SK-N-SH (cell line): ENCODE measurements at regions not wholly inside any gene's neighbourhood (a gene's known extent, or its start where the extent isn't known, plus 50 kb on each side); places are given as distances from the start of the nearest gene placed in this dataset.

Experiments used
- CTCF ChIA-PET: fragments of 300-600, 350-600 bp; formaldehyde crosslinking; extraction: SDS; loops from one replicate; lab custom pipeline; 2021; lab: Yijun Ruan, JAX
- POLR2A ChIA-PET: fragments of 350-600 bp; sonication (Branson Sonifier 250); formaldehyde crosslinking; extraction: SDS; loops from one replicate; lab custom pipeline; 2020; ENCODE audit warnings: antibody characterized with exemption, inconsistent platforms; lab: Yijun Ruan, JAX
- DNase-seq: peaks from one replicate; pipeline ENCODE4 v3.0.0; 2012
- H2AFZ ChIP-seq: fragments of 200-600 bp; sonication (generic); 2 replicates; pipeline ENCODE4 v1.8.1; 2016; ENCODE audit warnings: antibody characterized with exemption, mild to moderate bottlenecking, low read depth
- H3F3A ChIP-seq: fragments of 200-600 bp; sonication (generic); replicated peaks from 2 replicates; pipeline ENCODE3; 2016; ENCODE audit warnings: antibody characterized with exemption, mild to moderate bottlenecking; ENCODE audit not compliant: insufficient read depth
- H3K27ac ChIP-seq, 2 experiments: fragments of 200-500 bp in 1 of 2; fragments of 200-600 bp in 1 of 2; sonication (Bioruptor generic) in 1 of 2; sonication (generic), shearing (Covaris generic) in 1 of 2; 2 replicates each; pipeline versions ENCODE4 v1.5.1 to v1.6.1; 2014 to 2016; ENCODE audit warnings: low read depth in 2 of 2, inconsistent platforms in 1 of 2, low read length in 1 of 2, mild to moderate bottlenecking in 1 of 2, mixed read lengths in 1 of 2
- H3K27me3 ChIP-seq: fragments of 200-600 bp; sonication (generic), shearing (Covaris generic); 2 replicates; pipeline ENCODE4 v1.6.1; 2016; ENCODE audit warnings: mixed run types; ENCODE audit not compliant: insufficient read depth
- H3K36me3 ChIP-seq, 2 experiments: fragments of 200-500 bp in 1 of 2; fragments of 200-600 bp in 1 of 2; sonication (Bioruptor generic) in 1 of 2; sonication (generic) in 1 of 2; replicated peaks in 1 of 2; 2 replicates each; pipeline versions ENCODE3 to v1.5.1; 2014 to 2016; ENCODE audit warnings: low read length in 1 of 2, mild to moderate bottlenecking in 1 of 2; ENCODE audit not compliant: insufficient read depth in 2 of 2, control insufficient read depth in 1 of 2
- H3K4me1 ChIP-seq, 2 experiments: fragments of 200-500 bp in 1 of 2; fragments of 200-600 bp in 1 of 2; sonication (Bioruptor generic) in 1 of 2; sonication (generic), shearing (Covaris generic) in 1 of 2; 2 replicates each; pipeline versions ENCODE4 v1.5.1 to v1.6.1; 2014 to 2016; ENCODE audit warnings: low read depth in 1 of 2, low read length in 1 of 2, mixed run types in 1 of 2; ENCODE audit not compliant: insufficient read depth in 2 of 2, control insufficient read depth in 1 of 2
- H3K4me2 ChIP-seq: fragments of 200-600 bp; sonication (generic), shearing (Covaris generic); 2 replicates; pipeline ENCODE4 v1.6.1; 2017; ENCODE audit warnings: mixed run types
- H3K4me3 ChIP-seq, 2 experiments: fragments of 200-500 bp in 1 of 2; fragments of 200-600 bp in 1 of 2; sonication (Bioruptor generic) in 1 of 2; sonication (generic), shearing (Covaris generic) in 1 of 2; 2 replicates each; pipeline versions ENCODE4 v1.5.1 to v1.8.1; 2014 to 2016; ENCODE audit warnings: low read depth in 2 of 2, inconsistent platforms in 1 of 2, low read length in 1 of 2, mild to moderate bottlenecking in 1 of 2, mixed read lengths in 1 of 2, moderate library complexity in 1 of 2
- H3K79me2 ChIP-seq: fragments of 200-600 bp; sonication (generic); 2 replicates; pipeline ENCODE4 v1.8.1; 2017; ENCODE audit warnings: mild to moderate bottlenecking; ENCODE audit not compliant: insufficient read depth
- H3K9ac ChIP-seq: fragments of 200-600 bp; sonication (generic); 2 replicates; pipeline ENCODE4 v1.6.1; 2017; ENCODE audit warnings: mixed run types
- H3K9me2 ChIP-seq: fragments of 200-600 bp; sonication (generic); 2 replicates; pipeline ENCODE4 v1.6.1; 2017; ENCODE audit warnings: mixed run types
- H3K9me3 ChIP-seq: fragments of 200-600 bp; sonication (generic); 2 replicates; pipeline ENCODE4 v1.6.1; 2017; ENCODE audit warnings: mixed run types, mild to moderate bottlenecking, moderate library complexity
- H4K20me1 ChIP-seq: fragments of 200-600 bp; sonication (generic); 2 replicates; pipeline ENCODE4 v1.6.1; 2017; ENCODE audit warnings: mild to moderate bottlenecking, mixed run types; ENCODE audit not compliant: insufficient read depth
- CHD2 ChIP-seq: fragments of 150-350 bp; IDR thresholded peaks from 2 replicates; pipeline ENCODE4 v1.6.1; 2018; ENCODE audit warnings: low read length; ENCODE audit not compliant: partially characterized antibody
- EP300 ChIP-seq, 2 experiments: IDR thresholded peaks; 2 replicates each; pipeline versions ENCODE4 v1.4.0 to v1.6.1; 2012; ENCODE audit warnings: borderline replicate concordance in 1 of 2, low read depth in 1 of 2, low read length in 1 of 2
- FOXJ3 ChIP-seq: sonication (generic); formaldehyde crosslinking; IDR thresholded peaks from 2 replicates; pipeline ENCODE4 v1.5.1; 2020; ENCODE audit warnings: mild to moderate bottlenecking, missing genetic modification reagents
- FOXM1 ChIP-seq: IDR thresholded peaks from 2 replicates; pipeline ENCODE4 v1.4.0; 2012; ENCODE audit warnings: low read depth, mild to moderate bottlenecking
- MEF2A ChIP-seq: IDR thresholded peaks from 2 replicates; pipeline ENCODE4 v1.4.0; 2012; ENCODE audit warnings: low read depth, borderline replicate concordance
- NFIC ChIP-seq: IDR thresholded peaks from 2 replicates; pipeline ENCODE4 v1.4.0; 2012; ENCODE audit warnings: borderline replicate concordance
- POLR2AphosphoS5 ChIP-seq: IDR thresholded peaks from 2 replicates; pipeline ENCODE4 v1.6.1; 2012; ENCODE audit warnings: low read depth, low read length
- RAD21 ChIP-seq: IDR thresholded peaks from 2 replicates; pipeline ENCODE4 v1.6.1; 2012; ENCODE audit warnings: mild to moderate bottlenecking, low read length
- RFX5 ChIP-seq: IDR thresholded peaks from 2 replicates; pipeline ENCODE4 v1.6.1; 2012; ENCODE audit warnings: mild to moderate bottlenecking, improper control_type of control experiment, low read length
- SMC3 ChIP-seq: IDR thresholded peaks from 2 replicates; pipeline ENCODE4 v1.6.1; 2012; ENCODE audit warnings: low read depth, low read length, improper control_type of control experiment
- TCF12 ChIP-seq: IDR thresholded peaks from 2 replicates; pipeline ENCODE4 v1.4.0; 2012
- WGBS: methylation state at CpG from one replicate; pipeline ENCODE4 v1.1.6; 2017; ENCODE audit warnings: low lambda C conversion rate; 5-methylcytosine and 5-hydroxymethylcytosine counted together
- TF ChIP-seq, protein P1 (sequence below): IDR thresholded peaks from 2 replicates; pipeline ENCODE4; 2012
- TF ChIP-seq, protein P2 (sequence below): IDR thresholded peaks from 2 replicates; pipeline ENCODE4 v1.6.1; 2012; ENCODE audit warnings: mild to moderate bottlenecking, low read depth, low read length, moderate library complexity
- TF ChIP-seq, protein P3 (sequence below): IDR thresholded peaks from 2 replicates; pipeline ENCODE4 v1.4.0; 2012; ENCODE audit warnings: low read depth, borderline replicate concordance
- TF ChIP-seq, protein P4 (sequence below): fragments of 150-350 bp; IDR thresholded peaks from 2 replicates; pipeline ENCODE4 v1.6.1; 2016; ENCODE audit warnings: mild to moderate bottlenecking, low read depth, low read length

DNA sequence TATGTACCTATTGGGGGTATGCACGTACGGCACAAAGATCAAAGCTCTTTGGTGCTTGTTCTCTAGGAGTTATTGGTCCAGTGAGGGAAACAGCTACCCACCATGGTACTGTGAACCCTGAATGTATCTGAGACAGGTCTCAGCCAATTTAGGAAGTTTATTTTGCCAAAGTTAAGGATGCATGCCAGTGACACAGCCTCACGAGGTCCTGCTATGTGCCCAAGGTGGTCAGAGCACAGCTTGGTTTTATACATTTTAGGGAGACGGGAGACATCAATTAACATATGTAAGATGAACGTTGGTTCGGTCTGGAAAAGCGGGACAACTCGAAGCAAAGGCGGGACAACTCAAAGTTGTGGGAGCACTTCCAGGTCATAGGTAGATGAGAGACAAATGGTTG lies 75.8 kb downstream of the SOWAHC start:
- Histone ChIP-seq H3F3A (no peaks in the 10 kb centered on the region), H2AFZ (no peak overlapping the region), H3K9me2 (no peaks in the 10 kb centered on the region), H3K4me2 (no peak overlapping the region), H3K79me2 (no peaks in the 10 kb centered on the region), H3K4me1 (peaks cover 0 to 3% of the 10 kb centered on the region in 2 experiments; a peak in 2 of 4 replicates), H3K9me3 (no peaks in the 10 kb centered on the region), H3K36me3 (no peaks in the 10 kb centered on the region), H3K9ac (no peak overlapping the region), H3K4me3 (no peak overlapping the region), H3K27me3 (no peaks in the 10 kb centered on the region), H3K27ac (peak overlapping the region in 1 of 2 experiments; percentile 82; a peak in 2 of 4 replicates), H4K20me1 (no peaks in the 10 kb centered on the region)
- TF ChIP-seq SMC3 = no peak
- no peak for TF ChIP-seq RFX5
- TF ChIP-seq, protein P1, sequence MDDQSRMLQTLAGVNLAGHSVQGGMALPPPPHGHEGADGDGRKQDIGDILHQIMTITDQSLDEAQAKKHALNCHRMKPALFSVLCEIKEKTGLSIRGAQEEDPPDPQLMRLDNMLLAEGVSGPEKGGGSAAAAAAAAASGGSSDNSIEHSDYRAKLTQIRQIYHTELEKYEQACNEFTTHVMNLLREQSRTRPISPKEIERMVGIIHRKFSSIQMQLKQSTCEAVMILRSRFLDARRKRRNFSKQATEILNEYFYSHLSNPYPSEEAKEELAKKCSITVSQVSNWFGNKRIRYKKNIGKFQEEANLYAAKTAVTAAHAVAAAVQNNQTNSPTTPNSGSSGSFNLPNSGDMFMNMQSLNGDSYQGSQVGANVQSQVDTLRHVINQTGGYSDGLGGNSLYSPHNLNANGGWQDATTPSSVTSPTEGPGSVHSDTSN = no peak
- TF ChIP-seq, protein P2, sequence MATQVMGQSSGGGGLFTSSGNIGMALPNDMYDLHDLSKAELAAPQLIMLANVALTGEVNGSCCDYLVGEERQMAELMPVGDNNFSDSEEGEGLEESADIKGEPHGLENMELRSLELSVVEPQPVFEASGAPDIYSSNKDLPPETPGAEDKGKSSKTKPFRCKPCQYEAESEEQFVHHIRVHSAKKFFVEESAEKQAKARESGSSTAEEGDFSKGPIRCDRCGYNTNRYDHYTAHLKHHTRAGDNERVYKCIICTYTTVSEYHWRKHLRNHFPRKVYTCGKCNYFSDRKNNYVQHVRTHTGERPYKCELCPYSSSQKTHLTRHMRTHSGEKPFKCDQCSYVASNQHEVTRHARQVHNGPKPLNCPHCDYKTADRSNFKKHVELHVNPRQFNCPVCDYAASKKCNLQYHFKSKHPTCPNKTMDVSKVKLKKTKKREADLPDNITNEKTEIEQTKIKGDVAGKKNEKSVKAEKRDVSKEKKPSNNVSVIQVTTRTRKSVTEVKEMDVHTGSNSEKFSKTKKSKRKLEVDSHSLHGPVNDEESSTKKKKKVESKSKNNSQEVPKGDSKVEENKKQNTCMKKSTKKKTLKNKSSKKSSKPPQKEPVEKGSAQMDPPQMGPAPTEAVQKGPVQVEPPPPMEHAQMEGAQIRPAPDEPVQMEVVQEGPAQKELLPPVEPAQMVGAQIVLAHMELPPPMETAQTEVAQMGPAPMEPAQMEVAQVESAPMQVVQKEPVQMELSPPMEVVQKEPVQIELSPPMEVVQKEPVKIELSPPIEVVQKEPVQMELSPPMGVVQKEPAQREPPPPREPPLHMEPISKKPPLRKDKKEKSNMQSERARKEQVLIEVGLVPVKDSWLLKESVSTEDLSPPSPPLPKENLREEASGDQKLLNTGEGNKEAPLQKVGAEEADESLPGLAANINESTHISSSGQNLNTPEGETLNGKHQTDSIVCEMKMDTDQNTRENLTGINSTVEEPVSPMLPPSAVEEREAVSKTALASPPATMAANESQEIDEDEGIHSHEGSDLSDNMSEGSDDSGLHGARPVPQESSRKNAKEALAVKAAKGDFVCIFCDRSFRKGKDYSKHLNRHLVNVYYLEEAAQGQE = no peak
- no peak for TF ChIP-seq MEF2A
- no peak for TF ChIP-seq TCF12
- no peak for TF ChIP-seq CHD2
- no peak for TF ChIP-seq RAD21
- TF ChIP-seq, protein P3, sequence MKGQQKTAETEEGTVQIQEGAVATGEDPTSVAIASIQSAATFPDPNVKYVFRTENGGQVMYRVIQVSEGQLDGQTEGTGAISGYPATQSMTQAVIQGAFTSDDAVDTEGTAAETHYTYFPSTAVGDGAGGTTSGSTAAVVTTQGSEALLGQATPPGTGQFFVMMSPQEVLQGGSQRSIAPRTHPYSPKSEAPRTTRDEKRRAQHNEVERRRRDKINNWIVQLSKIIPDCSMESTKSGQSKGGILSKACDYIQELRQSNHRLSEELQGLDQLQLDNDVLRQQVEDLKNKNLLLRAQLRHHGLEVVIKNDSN = no peak
- POLR2A ChIA-PET = no interaction called here
- DNase-seq = no peak
- CTCF ChIA-PET = interaction anchor here (0.5 to 1.1 kb wide), 2 partner anchors 21 to 145 kb away, joined by 3 read pairs; no protein-coding TSS in a partner anchor
- WGBS = 84% methylated on average over 9 of the region's 9 CpGs

DNA sequence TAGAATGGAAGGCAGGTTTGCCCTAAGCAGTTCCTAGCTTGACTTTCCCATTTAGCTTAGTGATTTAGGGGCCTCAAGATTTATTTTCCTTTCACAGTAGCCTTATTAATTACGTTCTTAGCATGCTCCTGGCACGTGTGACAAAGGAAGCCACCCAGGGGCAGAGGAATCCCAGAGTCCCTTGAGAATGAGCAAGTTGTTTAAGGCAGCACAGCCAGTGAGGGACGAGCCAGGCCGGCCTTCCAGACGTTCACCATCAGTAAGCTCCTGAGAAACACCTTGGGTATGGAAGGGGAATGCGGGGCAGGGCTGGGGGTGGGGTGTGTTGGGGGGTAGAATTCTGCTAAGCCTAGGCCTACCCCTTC lies 76.3 kb downstream of the SOWAHC start:
- CTCF ChIA-PET = interaction anchor here (0.5 to 1.1 kb wide), 3 partner anchors 21 to 762 kb away, joined by 3 read pairs; no protein-coding TSS in a partner anchor
- POLR2A ChIA-PET = interaction anchor here (0.6 kb wide), 1 partner anchor 19 kb away, joined by 3 read pairs; no protein-coding TSS in a partner anchor
- DNase-seq = no peak
- TF ChIP-seq, protein P4, sequence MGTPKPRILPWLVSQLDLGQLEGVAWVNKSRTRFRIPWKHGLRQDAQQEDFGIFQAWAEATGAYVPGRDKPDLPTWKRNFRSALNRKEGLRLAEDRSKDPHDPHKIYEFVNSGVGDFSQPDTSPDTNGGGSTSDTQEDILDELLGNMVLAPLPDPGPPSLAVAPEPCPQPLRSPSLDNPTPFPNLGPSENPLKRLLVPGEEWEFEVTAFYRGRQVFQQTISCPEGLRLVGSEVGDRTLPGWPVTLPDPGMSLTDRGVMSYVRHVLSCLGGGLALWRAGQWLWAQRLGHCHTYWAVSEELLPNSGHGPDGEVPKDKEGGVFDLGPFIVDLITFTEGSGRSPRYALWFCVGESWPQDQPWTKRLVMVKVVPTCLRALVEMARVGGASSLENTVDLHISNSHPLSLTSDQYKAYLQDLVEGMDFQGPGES = no peak
- TF ChIP-seq, protein P2 = no peak
- TF ChIP-seq NFIC (no peak), EP300 (IDR thresholded peaks at IDR 0.05; ENCODE audit: borderline replicate concordance in 1 of 2, low read depth in 1 of 2, low read length in 1 of 2) (no peak), FOXJ3 (CRISPR knock-in tag) (no peak), FOXM1 (no peak), POLR2AphosphoS5 (no peak)
- TF ChIP-seq, protein P1 = no peak

More for the DNA sequence above, 76.3 kb downstream of the SOWAHC start:
- Histone ChIP-seq H3K27ac (peak overlapping the region in 1 of 2 experiments; percentile 82; a peak in 2 of 4 replicates), H3K9me3 (no peaks in the 10 kb centered on the region), H3K4me2 (no peak overlapping the region), H3K4me3 (no peak overlapping the region), H3F3A (no peaks in the 10 kb centered on the region), H2AFZ (no peak overlapping the region), H3K9ac (no peak overlapping the region), H3K9me2 (no peaks in the 10 kb centered on the region), H3K4me1 (peaks cover 0 to 1% of the 10 kb centered on the region in 2 experiments; a peak in 2 of 4 replicates), H3K27me3 (no peaks in the 10 kb centered on the region), H4K20me1 (no peaks in the 10 kb centered on the region), H3K79me2 (no peaks in the 10 kb centered on the region), H3K36me3 (no peaks in the 10 kb centered on the region)
- 79% methylated on average over 2 of the region's 6 CpGs for WGBS
